Chondrocyte (in vitro differentiated cells): ENCODE measurements at regions not wholly inside any gene's neighbourhood (a gene's known extent, or its start where the extent isn't known, plus 50 kb on each side); places are given as distances from the start of the nearest gene placed in this dataset.
"Not testable (repeated sequence)": the region's sequence is repeated elsewhere in the genome, so short reads cannot be mapped to it uniquely, and the experiment has no call there.

ENCODE experiments used
- DNase-seq: peaks from one replicate; pipeline ENCODE4 v3.0.0; 2021; ENCODE audit warnings: mixed read lengths, low spot score
- H3K27ac Mint-ChIP-seq: one replicate; pipeline ENCODE4 v1.8.0; 2021; ENCODE audit warnings: mild to moderate bottlenecking, moderate library complexity, mixed read lengths; ENCODE audit not compliant: unreplicated experiment
- H3K27me3 Mint-ChIP-seq: 2 replicates; pipeline ENCODE4 v1.8.0; 2021; ENCODE audit warnings: low read depth, mixed read lengths
- H3K36me3 Mint-ChIP-seq: 2 replicates; pipeline ENCODE4 v1.8.0; 2021; ENCODE audit warnings: low read depth, mixed read lengths
- H3K4me1 Mint-ChIP-seq: 2 replicates; pipeline ENCODE4 v1.8.0; 2021; ENCODE audit warnings: low read depth, mild to moderate bottlenecking, mixed read lengths
- H3K4me3 Mint-ChIP-seq: one replicate; pipeline ENCODE4 v1.8.0; 2021; ENCODE audit warnings: mild to moderate bottlenecking, moderate library complexity, mixed read lengths; ENCODE audit not compliant: unreplicated experiment
- H3K9me3 Mint-ChIP-seq: 2 replicates; pipeline ENCODE4 v1.8.0; 2021; ENCODE audit warnings: low read depth, mixed read lengths
- TF ChIP-seq, protein P1 (sequence below): fragments of 200-600 bp; sonication (generic); IDR thresholded peaks from 2 replicates; pipeline ENCODE4 v1.5.0; 2021; ENCODE audit warnings: antibody characterized with exemption, mild to moderate bottlenecking, moderate library complexity

GRCh38 chr17:20633268-20634059 lies 53.9 kb downstream of the CDRT15L2 start:
- DNase-seq, H3K27ac Mint-ChIP-seq, H3K4me1 Mint-ChIP-seq, H3K27me3 Mint-ChIP-seq, H3K36me3 Mint-ChIP-seq, H3K9me3 Mint-ChIP-seq, H3K4me3 Mint-ChIP-seq: not testable (repeated sequence)

- not testable (repeated sequence) for H3K9me3 Mint-ChIP-seq, H3K27ac Mint-ChIP-seq, H3K36me3 Mint-ChIP-seq, H3K4me1 Mint-ChIP-seq, DNase-seq, H3K27me3 Mint-ChIP-seq, H3K4me3 Mint-ChIP-seq
Measured at GRCh38 chr17:20640147-20640546, 60.6 kb downstream of the CDRT15L2 start.

- not testable (repeated sequence) for H3K27ac Mint-ChIP-seq, DNase-seq, H3K36me3 Mint-ChIP-seq, H3K9me3 Mint-ChIP-seq, H3K4me1 Mint-ChIP-seq, H3K4me3 Mint-ChIP-seq
- H3K27me3 Mint-ChIP-seq = peaks cover 15% of the 10 kb centered on the region
- TF ChIP-seq, protein P1, sequence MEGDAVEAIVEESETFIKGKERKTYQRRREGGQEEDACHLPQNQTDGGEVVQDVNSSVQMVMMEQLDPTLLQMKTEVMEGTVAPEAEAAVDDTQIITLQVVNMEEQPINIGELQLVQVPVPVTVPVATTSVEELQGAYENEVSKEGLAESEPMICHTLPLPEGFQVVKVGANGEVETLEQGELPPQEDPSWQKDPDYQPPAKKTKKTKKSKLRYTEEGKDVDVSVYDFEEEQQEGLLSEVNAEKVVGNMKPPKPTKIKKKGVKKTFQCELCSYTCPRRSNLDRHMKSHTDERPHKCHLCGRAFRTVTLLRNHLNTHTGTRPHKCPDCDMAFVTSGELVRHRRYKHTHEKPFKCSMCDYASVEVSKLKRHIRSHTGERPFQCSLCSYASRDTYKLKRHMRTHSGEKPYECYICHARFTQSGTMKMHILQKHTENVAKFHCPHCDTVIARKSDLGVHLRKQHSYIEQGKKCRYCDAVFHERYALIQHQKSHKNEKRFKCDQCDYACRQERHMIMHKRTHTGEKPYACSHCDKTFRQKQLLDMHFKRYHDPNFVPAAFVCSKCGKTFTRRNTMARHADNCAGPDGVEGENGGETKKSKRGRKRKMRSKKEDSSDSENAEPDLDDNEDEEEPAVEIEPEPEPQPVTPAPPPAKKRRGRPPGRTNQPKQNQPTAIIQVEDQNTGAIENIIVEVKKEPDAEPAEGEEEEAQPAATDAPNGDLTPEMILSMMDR = peak; percentile 75
Measured at GRCh38 chr17:20646661-20647272, 67.2 kb downstream of the CDRT15L2 start.

DNA sequence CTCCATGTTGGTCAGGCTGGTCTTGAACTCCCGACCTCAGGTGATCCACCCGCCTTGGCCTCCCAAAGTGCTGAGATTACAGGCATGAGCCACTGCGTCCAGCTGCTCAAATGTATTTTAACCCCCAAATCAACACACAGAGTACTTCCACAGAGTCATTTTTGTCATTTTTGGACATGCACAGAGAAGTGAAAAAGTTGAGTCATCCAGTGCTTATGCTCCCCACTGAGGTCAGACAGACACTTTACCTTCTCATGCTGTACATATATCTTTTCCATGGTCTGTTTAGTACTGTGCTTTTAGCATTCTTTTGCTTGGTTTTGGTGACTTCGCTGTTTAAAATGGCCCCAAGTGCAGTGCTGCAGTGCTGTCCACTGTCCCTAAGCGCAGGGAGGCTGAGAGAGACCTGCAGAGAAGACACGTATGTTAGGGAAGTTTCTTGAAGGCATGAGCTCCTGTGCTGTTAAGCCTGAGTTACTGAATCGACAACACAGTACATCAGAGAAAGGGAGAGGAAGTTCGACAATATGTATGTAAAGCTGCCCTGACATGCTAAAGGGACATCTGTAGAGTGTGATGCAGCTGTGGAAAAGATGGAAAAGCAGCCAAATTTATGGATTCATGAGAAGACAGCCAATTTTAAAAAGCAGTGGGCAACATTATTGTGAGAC lies 69.7 kb downstream of the CDRT15L2 start:
- H3K4me3 Mint-ChIP-seq, DNase-seq, H3K36me3 Mint-ChIP-seq, H3K9me3 Mint-ChIP-seq, H3K27ac Mint-ChIP-seq: not testable (repeated sequence)
- Mint-ChIP-seq H3K27me3 (peaks cover 11% of the 10 kb centered on the region), H3K4me1 (peaks cover 11% of the 10 kb centered on the region)

DNA sequence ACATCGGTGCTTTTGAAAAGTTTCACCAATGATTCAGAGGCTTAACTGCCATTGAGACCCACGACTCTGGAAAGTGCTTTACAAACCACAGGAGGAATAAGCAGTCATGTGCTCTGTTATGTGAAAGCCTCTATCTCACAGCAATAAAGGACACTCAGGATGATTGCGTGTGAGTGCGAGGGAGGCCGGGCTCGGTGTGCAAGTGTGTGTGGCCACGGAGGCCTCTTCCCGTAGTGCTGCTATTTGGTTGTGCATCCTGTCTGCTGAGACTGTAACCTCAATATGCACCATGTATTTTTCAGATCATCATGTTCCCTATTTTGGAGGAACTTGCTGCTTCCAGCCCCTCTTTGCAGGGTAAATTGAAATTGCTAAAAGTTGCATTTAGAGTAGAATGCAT lies 71.5 kb downstream of the CDRT15L2 start:
- H3K36me3 Mint-ChIP-seq, DNase-seq, H3K9me3 Mint-ChIP-seq, H3K27me3 Mint-ChIP-seq, H3K27ac Mint-ChIP-seq, H3K4me3 Mint-ChIP-seq: not testable (repeated sequence)
- H3K4me1 Mint-ChIP-seq = peaks cover 12% of the 10 kb centered on the region

DNA sequence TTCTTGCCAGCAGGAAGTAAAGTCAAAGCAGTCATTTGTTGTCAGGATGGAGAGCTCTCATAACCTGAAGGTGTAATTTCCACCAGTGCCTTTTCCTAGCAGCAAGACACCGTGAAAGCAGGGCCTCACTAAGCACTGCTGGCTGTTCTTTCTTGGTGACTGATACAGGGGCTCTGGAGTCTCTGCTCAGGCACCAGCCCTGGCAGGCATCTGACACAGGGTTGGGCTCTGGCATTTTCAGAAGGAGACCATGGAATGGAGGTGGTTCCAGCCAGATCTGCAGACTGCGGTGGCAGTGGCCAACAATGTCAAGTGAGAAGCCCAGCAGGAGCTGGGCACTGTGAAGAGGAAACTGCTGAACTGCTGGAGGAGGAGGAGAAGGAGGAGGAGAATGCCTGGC lies 72.2 kb downstream of the CDRT15L2 start:
- peaks cover 12% of the 10 kb centered on the region for H3K4me1 Mint-ChIP-seq
- not testable (repeated sequence) for H3K27me3 Mint-ChIP-seq, H3K27ac Mint-ChIP-seq, DNase-seq, H3K4me3 Mint-ChIP-seq, H3K36me3 Mint-ChIP-seq, H3K9me3 Mint-ChIP-seq

DNA sequence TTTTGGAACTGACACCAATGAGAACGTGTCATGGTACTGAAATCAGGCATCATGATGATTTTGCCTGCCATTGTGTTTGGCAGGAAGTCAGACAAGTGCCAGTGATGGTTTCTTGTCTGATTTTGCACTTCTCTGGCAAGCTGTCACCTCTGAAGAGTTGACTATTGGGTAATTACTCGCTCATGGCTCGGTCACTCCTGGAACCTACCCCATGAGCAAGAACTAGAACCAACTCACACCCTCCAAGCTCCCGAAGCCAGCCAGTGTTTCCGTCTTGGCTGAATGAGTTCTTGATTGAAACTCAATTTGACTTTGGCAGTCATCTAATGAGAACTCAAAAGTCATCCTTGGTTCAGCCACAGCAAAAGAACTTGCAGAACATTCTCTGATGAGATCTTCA lies 73.9 kb downstream of the CDRT15L2 start:
- H3K27ac Mint-ChIP-seq, DNase-seq: not testable (repeated sequence)

GRCh38 chr17:20654114-20654513 lies 74.6 kb downstream of the CDRT15L2 start:
- H3K36me3 Mint-ChIP-seq, DNase-seq, H3K4me3 Mint-ChIP-seq, H3K27me3 Mint-ChIP-seq, H3K9me3 Mint-ChIP-seq: not testable (repeated sequence)
- H3K4me1 Mint-ChIP-seq = peaks cover 12% of the 10 kb centered on the region
- H3K27ac Mint-ChIP-seq = peak overlapping the region; percentile 57

More for the DNA sequence above, 73.9 kb downstream of the CDRT15L2 start:
- H3K36me3 Mint-ChIP-seq, H3K4me3 Mint-ChIP-seq, H3K9me3 Mint-ChIP-seq, H3K27me3 Mint-ChIP-seq: not testable (repeated sequence)
- peaks cover 12% of the 10 kb centered on the region for H3K4me1 Mint-ChIP-seq

DNA sequence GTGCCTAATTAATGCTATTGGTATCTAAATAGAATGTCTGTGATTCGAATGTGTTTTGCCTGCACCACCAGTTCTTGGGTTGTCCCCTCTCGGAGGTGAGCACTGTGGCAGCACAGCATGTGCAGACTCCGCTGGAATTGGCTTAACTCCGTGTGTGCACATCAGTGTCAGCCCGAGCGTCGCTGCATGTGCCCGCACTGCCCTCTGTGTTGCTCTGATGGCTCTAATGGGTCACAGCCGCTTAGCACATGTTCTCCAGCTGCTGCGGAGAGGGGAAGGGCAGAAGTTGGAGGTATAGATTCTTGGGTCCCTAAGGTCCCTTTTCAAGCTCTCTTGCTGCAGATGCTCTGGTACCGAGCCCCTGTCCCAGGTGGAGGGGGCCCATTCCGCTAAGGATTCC lies 75.1 kb downstream of the CDRT15L2 start:
- not testable (repeated sequence) for H3K27me3 Mint-ChIP-seq, H3K36me3 Mint-ChIP-seq, H3K9me3 Mint-ChIP-seq, H3K4me3 Mint-ChIP-seq, H3K27ac Mint-ChIP-seq, DNase-seq
- peaks cover 12% of the 10 kb centered on the region for H3K4me1 Mint-ChIP-seq

DNA sequence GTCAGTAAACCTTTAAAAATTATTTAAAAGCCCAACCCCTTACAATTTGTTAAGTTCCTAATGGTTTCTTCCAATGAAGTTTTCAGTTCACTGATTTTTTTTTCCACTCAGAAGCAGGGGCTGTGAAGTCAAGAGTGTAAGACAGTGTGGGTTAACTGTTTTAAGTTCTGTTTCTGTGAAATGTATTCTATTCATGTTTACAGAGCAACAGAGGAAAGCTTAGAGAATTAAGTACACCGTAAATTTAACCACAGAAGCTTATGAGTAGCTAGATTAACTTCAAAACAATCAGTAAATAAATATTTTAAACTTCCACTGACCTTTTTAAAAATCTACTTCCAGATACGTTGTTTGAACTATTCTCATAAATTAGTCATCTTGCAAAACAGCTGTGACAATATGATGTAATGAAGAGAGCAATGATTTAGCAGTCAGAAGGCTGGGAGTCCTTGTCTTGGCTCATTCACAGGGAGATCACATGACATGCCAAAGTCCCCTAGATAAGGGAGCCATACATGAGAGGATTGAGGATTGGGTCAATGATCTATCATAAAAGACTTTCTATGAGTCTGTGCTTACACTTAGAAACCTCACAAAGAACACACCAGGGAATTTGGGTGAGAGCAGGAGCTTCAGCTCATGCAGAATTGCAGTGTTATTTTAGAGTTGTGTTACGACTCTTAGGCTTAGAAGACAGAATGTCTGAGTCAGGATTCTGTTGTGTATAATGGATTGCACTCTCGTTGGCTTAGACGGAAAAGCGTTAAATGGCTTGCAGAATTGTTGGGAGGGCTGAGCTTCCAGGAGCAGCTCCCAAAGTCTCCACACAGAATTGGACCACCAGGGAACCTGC lies 85.8 kb downstream of the CDRT15L2 start:
- H3K36me3 Mint-ChIP-seq, H3K4me3 Mint-ChIP-seq, H3K9me3 Mint-ChIP-seq, H3K27me3 Mint-ChIP-seq, DNase-seq, H3K4me1 Mint-ChIP-seq: not testable (repeated sequence)
- peak overlapping the region; percentile 50 for H3K27ac Mint-ChIP-seq

GRCh38 chr17:20666689-20667088 lies 87.2 kb downstream of the CDRT15L2 start:
- H3K36me3 Mint-ChIP-seq, H3K27ac Mint-ChIP-seq, H3K4me3 Mint-ChIP-seq, DNase-seq, H3K9me3 Mint-ChIP-seq, H3K4me1 Mint-ChIP-seq, H3K27me3 Mint-ChIP-seq: not testable (repeated sequence)
